H9 (cell line): ENCODE measurements at regions not wholly inside any gene's neighbourhood (a gene's known extent, or its start where the extent isn't known, plus 50 kb on each side); places are given as distances from the start of the nearest gene placed in this dataset.

ENCODE experiments used
- DNase-seq: peaks from one replicate; pipeline ENCODE4 v3.0.0-alpha.2; 2017
- H2AFZ ChIP-seq: one replicate; pipeline ENCODE4 v1.6.1; 2013; ENCODE audit warnings: mild to moderate bottlenecking, low read length, control low read depth, moderate library complexity
- H2AK5ac ChIP-seq: 2 replicates; pipeline ENCODE4 v1.6.1; 2013; ENCODE audit warnings: low read length, control low read depth, mixed read lengths; ENCODE audit not compliant: insufficient read length
- H2BK120ac ChIP-seq: one replicate; pipeline ENCODE4 v1.6.1; 2013; ENCODE audit warnings: low read depth, mild to moderate bottlenecking, low read length, control low read depth, inconsistent platforms; ENCODE audit not compliant: poor library complexity, severe bottlenecking
- H2BK12ac ChIP-seq: 2 replicates; pipeline ENCODE4 v1.6.1; 2013; ENCODE audit warnings: low read length, control low read depth, mixed read lengths, low read depth; ENCODE audit not compliant: insufficient read length
- H2BK15ac ChIP-seq: 2 replicates; pipeline ENCODE4 v1.6.1; 2013; ENCODE audit warnings: low read depth, low read length, control low read depth
- H2BK20ac ChIP-seq: one replicate; pipeline ENCODE4 v1.6.1; 2013; ENCODE audit warnings: low read depth, mild to moderate bottlenecking, low read length, control low read depth, inconsistent platforms; ENCODE audit not compliant: poor library complexity, severe bottlenecking
- H2BK5ac ChIP-seq: 2 replicates; pipeline ENCODE4 v1.6.1; 2013; ENCODE audit warnings: low read length, control low read depth, mixed read lengths; ENCODE audit not compliant: insufficient read length
- H3K14ac ChIP-seq: 2 replicates; pipeline ENCODE4 v1.6.1; 2013; ENCODE audit warnings: low read length, control low read depth; ENCODE audit not compliant: insufficient read depth
- H3K18ac ChIP-seq: 2 replicates; pipeline ENCODE4 v1.6.1; 2013; ENCODE audit warnings: low read depth, mild to moderate bottlenecking, mixed read lengths, low read length, control low read depth; ENCODE audit not compliant: insufficient read length
- H3K23ac ChIP-seq: 2 replicates; pipeline ENCODE4 v1.6.1; 2013; ENCODE audit warnings: low read length, control low read depth, mixed read lengths, low read depth; ENCODE audit not compliant: insufficient read length
- H3K23me2 ChIP-seq: 2 replicates; pipeline ENCODE4 v1.6.1; 2013; ENCODE audit warnings: low read depth, mild to moderate bottlenecking, mixed read lengths, low read length, control low read depth; ENCODE audit not compliant: insufficient read length, poor library complexity, severe bottlenecking
- H3K27ac ChIP-seq: 2 replicates; pipeline ENCODE4 v1.5.1; 2013; ENCODE audit warnings: low read length, control low read depth, mixed read lengths, low read depth; ENCODE audit not compliant: insufficient read length
- H3K27me3 ChIP-seq: 2 replicates; pipeline ENCODE4 v1.6.1; 2013; ENCODE audit warnings: low read length, control low read depth, inconsistent platforms; ENCODE audit not compliant: insufficient read depth
- H3K4ac ChIP-seq: 2 replicates; pipeline ENCODE4 v1.6.1; 2013; ENCODE audit warnings: low read depth, mild to moderate bottlenecking, control low read depth, inconsistent platforms, low read length, moderate library complexity
- H3K4me1 ChIP-seq: 2 replicates; pipeline ENCODE4 v1.6.1; 2013; ENCODE audit warnings: low read length, control low read depth, inconsistent platforms; ENCODE audit not compliant: insufficient read depth
- H3K4me2 ChIP-seq: 2 replicates; pipeline ENCODE4 v1.6.1; 2013; ENCODE audit warnings: low read length, control low read depth, mixed read lengths; ENCODE audit not compliant: insufficient read length, insufficient read depth
- H3K56ac ChIP-seq: 2 replicates; pipeline ENCODE4 v1.6.1; 2013; ENCODE audit warnings: low read depth, mild to moderate bottlenecking, mixed read lengths, low read length, control low read depth; ENCODE audit not compliant: insufficient read length
- H3K79me1 ChIP-seq: 2 replicates; pipeline ENCODE4 v1.6.1; 2013; ENCODE audit warnings: low read depth, mild to moderate bottlenecking, moderate library complexity, low read length, control low read depth, inconsistent platforms; ENCODE audit not compliant: insufficient read depth, poor library complexity, severe bottlenecking
- H3K79me2 ChIP-seq: 2 replicates; pipeline ENCODE4 v1.6.1; 2013; ENCODE audit warnings: low read length, control low read depth, inconsistent platforms; ENCODE audit not compliant: insufficient read depth
- H3K9ac ChIP-seq: 2 replicates; pipeline ENCODE4 v1.6.1; 2013; ENCODE audit warnings: low read length, control low read depth, mixed read lengths; ENCODE audit not compliant: insufficient read length; ENCODE audit errors: extremely low read depth
- H3K9me3 ChIP-seq: one replicate; pipeline ENCODE4 v1.6.1; 2013; ENCODE audit warnings: low read depth, low read length, inconsistent platforms; ENCODE audit not compliant: control insufficient read depth
- H3T11ph ChIP-seq: one replicate; pipeline ENCODE4 v1.6.1; 2013; ENCODE audit warnings: mild to moderate bottlenecking, low read length, control low read depth, inconsistent platforms
- H4K20me1 ChIP-seq: one replicate; pipeline ENCODE4 v1.6.1; 2013; ENCODE audit not compliant: control insufficient read depth, insufficient read length, insufficient read depth
- H4K5ac ChIP-seq: 2 replicates; pipeline ENCODE4 v1.6.1; 2013; ENCODE audit warnings: low read depth, mild to moderate bottlenecking, mixed read lengths, low read length, control low read depth; ENCODE audit not compliant: insufficient read length
- H4K8ac ChIP-seq: replicated peaks from 2 replicates; pipeline ENCODE4 v1.6.1; 2013; ENCODE audit warnings: low read length, control low read depth, mixed read lengths, low read depth; ENCODE audit not compliant: insufficient read length
- H4K91ac ChIP-seq: 2 replicates; pipeline ENCODE4 v1.6.1; 2013; ENCODE audit warnings: low read depth, mild to moderate bottlenecking, moderate library complexity, mixed read lengths, low read length, control low read depth; ENCODE audit not compliant: insufficient read length
- H3K27ac Mint-ChIP-seq, 3 experiments: 2 replicates in 2 of 3; 3 replicates in 1 of 3; pipeline ENCODE4 v1.8.0; 2020 to 2021; ENCODE audit warnings: mixed read lengths in 3 of 3, mild to moderate bottlenecking in 1 of 3, moderate library complexity in 1 of 3
- H3K27me3 Mint-ChIP-seq: 2 replicates; pipeline ENCODE4 v1.8.0; 2021; ENCODE audit warnings: low read depth, mild to moderate bottlenecking, moderate library complexity, mixed read lengths
- H3K36me3 Mint-ChIP-seq, 3 experiments: 2 replicates in 2 of 3; 3 replicates in 1 of 3; pipeline ENCODE4 v1.8.0; 2020 to 2021; ENCODE audit warnings: low read depth in 3 of 3, mixed read lengths in 3 of 3; ENCODE audit not compliant: insufficient read depth in 1 of 3
- H3K4me1 Mint-ChIP-seq, 2 experiments: 2 replicates each; pipeline ENCODE4 v1.8.0; 2020; ENCODE audit warnings: mixed read lengths in 2 of 2
- H3K4me3 Mint-ChIP-seq, 2 experiments: 2 replicates in 1 of 2; 3 replicates in 1 of 2; pipeline ENCODE4 v1.8.0; 2020 to 2021; ENCODE audit warnings: mild to moderate bottlenecking in 2 of 2, mixed read lengths in 2 of 2, moderate library complexity in 1 of 2
- H3K9me3 Mint-ChIP-seq, 2 experiments: 2 replicates in 1 of 2; 3 replicates in 1 of 2; pipeline ENCODE4 v1.8.0; 2020; ENCODE audit warnings: mild to moderate bottlenecking in 2 of 2, mixed read lengths in 2 of 2, moderate library complexity in 1 of 2
- TF ChIP-seq, protein P1 (sequence below): fragments of 200-600 bp; sonication (generic); conservative IDR thresholded peaks from 3 replicates; pipeline ENCODE4 v1.8.0; 2021; ENCODE audit warnings: antibody characterized with exemption, mild to moderate bottlenecking

- Histone ChIP-seq H3K9me3 (no peaks in the 10 kb centered on the region), H3K27ac (no peak overlapping the region), H3K18ac (no peak overlapping the region), H3K27me3 (no peaks in the 10 kb centered on the region; the same call in 1 of the 2 replicates), H2AK5ac (no peak overlapping the region), H3K4me2 (no peak overlapping the region), H2BK20ac (no peak overlapping the region), H3K4me1 (no peaks in the 10 kb centered on the region), H4K20me1 (no peaks in the 10 kb centered on the region), H3K79me1 (no peaks in the 10 kb centered on the region), H3K56ac (no peak overlapping the region), H3K23me2 (no peaks in the 10 kb centered on the region), H4K5ac (no peak overlapping the region), H2BK5ac (no peak overlapping the region), H4K8ac (no peak overlapping the region), H4K91ac (no peak overlapping the region), H3K79me2 (no peaks in the 10 kb centered on the region), H3T11ph (no peak overlapping the region), H2BK12ac (no peak overlapping the region), H2BK15ac (no peak overlapping the region), H2AFZ (no peak overlapping the region), H3K23ac (no peak overlapping the region), H3K4ac (no peak overlapping the region), H2BK120ac (no peak overlapping the region), H3K14ac (no peak overlapping the region), H3K9ac (no peak overlapping the region)
- H3K4me3 Mint-ChIP-seq = no peak overlapping the region
- H3K36me3 Mint-ChIP-seq = no peaks in the 10 kb centered on the region
- TF ChIP-seq, protein P1, sequence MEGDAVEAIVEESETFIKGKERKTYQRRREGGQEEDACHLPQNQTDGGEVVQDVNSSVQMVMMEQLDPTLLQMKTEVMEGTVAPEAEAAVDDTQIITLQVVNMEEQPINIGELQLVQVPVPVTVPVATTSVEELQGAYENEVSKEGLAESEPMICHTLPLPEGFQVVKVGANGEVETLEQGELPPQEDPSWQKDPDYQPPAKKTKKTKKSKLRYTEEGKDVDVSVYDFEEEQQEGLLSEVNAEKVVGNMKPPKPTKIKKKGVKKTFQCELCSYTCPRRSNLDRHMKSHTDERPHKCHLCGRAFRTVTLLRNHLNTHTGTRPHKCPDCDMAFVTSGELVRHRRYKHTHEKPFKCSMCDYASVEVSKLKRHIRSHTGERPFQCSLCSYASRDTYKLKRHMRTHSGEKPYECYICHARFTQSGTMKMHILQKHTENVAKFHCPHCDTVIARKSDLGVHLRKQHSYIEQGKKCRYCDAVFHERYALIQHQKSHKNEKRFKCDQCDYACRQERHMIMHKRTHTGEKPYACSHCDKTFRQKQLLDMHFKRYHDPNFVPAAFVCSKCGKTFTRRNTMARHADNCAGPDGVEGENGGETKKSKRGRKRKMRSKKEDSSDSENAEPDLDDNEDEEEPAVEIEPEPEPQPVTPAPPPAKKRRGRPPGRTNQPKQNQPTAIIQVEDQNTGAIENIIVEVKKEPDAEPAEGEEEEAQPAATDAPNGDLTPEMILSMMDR = no peak
- H3K27ac Mint-ChIP-seq = no peak overlapping the region
- no peaks in the 10 kb centered on the region for H3K9me3 Mint-ChIP-seq
- peaks cover 0 to 7% of the 10 kb centered on the region in 2 experiments; a peak in 2 of 4 replicates for H3K4me1 Mint-ChIP-seq
- H3K27me3 Mint-ChIP-seq = no peaks in the 10 kb centered on the region
- DNase-seq = no peak
These were observed 306.6 kb upstream of the KIF2A start for GRCh38 chr5:61999371-61999770.
